ENCODE measurements at regions not wholly inside any gene's neighbourhood (a gene's known extent, or its start where the extent isn't known, plus 50 kb on each side); places are given as distances from the start of the nearest gene placed in this dataset.

- no peak for TF ChIP-seq CTCF (IDR thresholded peaks at IDR 0.05)
- Histone ChIP-seq H3K36me3 (no peaks in the 10 kb centered on the region), H3K4me1 (no peaks in the 10 kb centered on the region), H3K27ac (no peak overlapping the region), H3K9ac (ENCODE audit: low read depth in 2 of 2, low read length in 2 of 2) (no peak overlapping the region), H3K27me3 (no peaks in the 10 kb centered on the region), H3K9me3 (no peaks in the 10 kb centered on the region), H3K4me3 (no peak overlapping the region)
- intact Hi-C loops (cut with DNase I) = no loop called here
- no peak for DNase-seq
Observed at GRCh38 chr4:96524311-96524875, 684.5 kb downstream of the PDHA2 start.

- H3K27me3 ChIP-seq = no peaks in the 10 kb centered on the region
- no peak overlapping the region for H3K27ac ChIP-seq
- DNase-seq = no peak
- H3K36me3 ChIP-seq = no peaks in the 10 kb centered on the region
- H3K4me3 ChIP-seq = no peak overlapping the region
- no peak overlapping the region for H3K9ac ChIP-seq (ENCODE audit: low read depth in 2 of 2, low read length in 2 of 2)
- intact Hi-C loops (cut with DNase I) = no loop called here
- H3K9me3 ChIP-seq = no peaks in the 10 kb centered on the region
- no peaks in the 10 kb centered on the region for H3K4me1 ChIP-seq
- no peak for TF ChIP-seq CTCF (IDR thresholded peaks at IDR 0.05)
Observed at GRCh38 chr4:96525898-96526297, 686.0 kb downstream of the PDHA2 start.

GRCh38 chr4:96526625-96527024, 686.7 kb downstream of the PDHA2 start:
- Histone ChIP-seq H3K27me3 (no peaks in the 10 kb centered on the region), H3K9me3 (no peaks in the 10 kb centered on the region), H3K4me1 (no peaks in the 10 kb centered on the region), H3K27ac (no peak overlapping the region), H3K4me3 (no peak overlapping the region), H3K9ac (ENCODE audit: low read depth in 2 of 2, low read length in 2 of 2) (no peak overlapping the region), H3K36me3 (no peaks in the 10 kb centered on the region)
- TF ChIP-seq CTCF (IDR thresholded peaks at IDR 0.05) = no peak
- DNase-seq = no peak
- intact Hi-C loops (cut with DNase I) = no loop called here

GRCh38 chr4:96531836-96532235, 691.9 kb downstream of the PDHA2 start:
- Histone ChIP-seq H3K4me1 (no peaks in the 10 kb centered on the region), H3K4me3 (no peak overlapping the region), H3K27me3 (no peaks in the 10 kb centered on the region), H3K9me3 (no peaks in the 10 kb centered on the region), H3K9ac (ENCODE audit: low read depth in 2 of 2, low read length in 2 of 2) (no peak overlapping the region), H3K36me3 (no peaks in the 10 kb centered on the region), H3K27ac (no peak overlapping the region)
- no peak for TF ChIP-seq CTCF (IDR thresholded peaks at IDR 0.05)
- DNase-seq = no peak
- intact Hi-C loops (cut with DNase I) = no loop called here

GRCh38 chr4:96543346-96543745, 703.5 kb downstream of the PDHA2 start:
- H3K9me3 ChIP-seq = no peaks in the 10 kb centered on the region
- no peak overlapping the region for H3K9ac ChIP-seq (ENCODE audit: low read depth in 2 of 2, low read length in 2 of 2)
- H3K4me3 ChIP-seq = no peak overlapping the region
- no peaks in the 10 kb centered on the region for H3K4me1 ChIP-seq
- TF ChIP-seq CTCF (IDR thresholded peaks at IDR 0.05) = no peak
- no peak overlapping the region for H3K27ac ChIP-seq
- intact Hi-C loops (cut with DNase I) = no loop called here
- H3K27me3 ChIP-seq = no peaks in the 10 kb centered on the region
- H3K36me3 ChIP-seq = no peaks in the 10 kb centered on the region
- no peak for DNase-seq
